Skin epidermis (tissue), 12 donors: ENCODE measurements at regions not wholly inside any gene's neighbourhood (a gene's known extent, or its start where the extent isn't known, plus 50 kb on each side); places are given as distances from the start of the nearest gene placed in this dataset.
A peak's percentile ranks its signal among the peaks of the same experiment; 100 is the strongest.

Experiments
- H3K27ac ChIP-seq, 21 experiments: fragments of 200-600 bp; sonication (generic) in 11 of 21; one replicate each; pipeline ENCODE4 v1.5.0; 2020; ENCODE audit warnings: mild to moderate bottlenecking in 3 of 21, inconsistent platforms in 2 of 21, moderate library complexity in 2 of 21
- H3K4me3 ChIP-seq, 7 experiments: fragments of 200-600 bp; sonication (generic) in 2 of 7; one replicate each; pipeline ENCODE4 v1.5.0; 2020; ENCODE audit warnings: inconsistent platforms in 2 of 7, mild to moderate bottlenecking in 2 of 7, moderate library complexity in 1 of 7

DNA sequence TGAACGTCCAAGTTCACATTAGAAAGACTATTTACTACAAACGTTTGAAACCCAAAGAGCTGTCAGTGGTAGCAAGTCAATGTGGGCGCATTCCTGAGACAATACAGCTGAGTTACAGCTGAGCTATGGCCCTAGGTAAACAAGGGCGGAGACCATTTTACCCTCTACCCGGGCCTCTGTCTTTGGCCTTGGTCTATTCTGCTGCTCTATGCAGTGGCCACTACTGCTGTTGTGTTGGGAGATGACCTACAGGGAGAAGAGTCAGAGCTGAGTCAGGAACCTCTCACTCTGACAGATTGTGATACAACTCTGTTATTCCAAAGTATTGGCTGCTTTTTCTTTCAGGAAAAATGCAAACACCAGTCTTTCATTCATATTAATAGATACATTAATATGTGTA is 700.6 kb downstream of the SEMA5A start:
- H3K4me3 ChIP-seq = no peak overlapping the region
- peak overlapping the region in 3 of 21 experiments; percentile 6 to 64 (median 51) for H3K27ac ChIP-seq

DNA sequence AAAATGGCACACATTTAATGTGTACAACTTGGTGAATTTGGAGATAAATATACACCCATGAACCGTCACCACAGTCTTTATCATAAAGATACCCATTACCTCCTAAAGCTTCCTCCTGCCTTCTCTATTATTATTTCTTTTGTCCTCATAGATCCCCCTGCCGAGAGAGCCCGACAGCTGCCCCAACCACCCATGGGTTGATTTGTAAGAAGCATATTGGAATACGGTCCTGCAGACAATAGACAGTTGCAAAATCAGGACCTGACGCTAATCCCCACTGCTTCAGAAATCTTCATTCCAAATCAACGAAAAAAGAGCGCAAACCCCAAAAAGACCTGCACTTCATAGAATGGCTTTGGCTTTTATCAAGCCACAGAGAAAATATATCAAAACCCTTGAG is 697.5 kb downstream of the SEMA5A start:
- Histone ChIP-seq H3K4me3 (no peak overlapping the region), H3K27ac (no peak overlapping the region)

- Histone ChIP-seq H3K27ac (no peak overlapping the region), H3K4me3 (no peak overlapping the region)
Observed at GRCh38 chr5:8848997-8849594, 696.8 kb downstream of the SEMA5A start.

GRCh38 chr5:8851101-8851500 is 694.8 kb downstream of the SEMA5A start:
- H3K27ac ChIP-seq = no peak overlapping the region

DNA sequence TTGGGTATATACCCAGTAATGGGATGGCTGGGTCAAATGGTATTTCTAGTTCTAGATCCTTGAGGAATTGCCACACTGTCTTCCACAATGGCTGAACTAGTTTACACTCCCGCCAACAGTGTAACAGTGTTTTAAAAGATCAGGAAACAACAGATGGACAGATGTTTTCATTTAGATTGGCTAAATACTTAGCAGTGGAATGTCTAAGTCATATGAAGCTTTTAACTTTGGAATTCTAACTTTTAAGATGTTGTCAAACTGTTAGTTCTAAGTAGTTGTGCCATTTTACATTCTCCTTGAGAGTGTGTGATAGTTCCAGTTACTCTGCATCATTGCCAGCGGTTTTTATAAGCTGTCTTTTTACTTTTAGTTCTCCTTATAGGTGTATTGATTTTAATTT is 688.8 kb downstream of the SEMA5A start:
- Histone ChIP-seq H3K27ac (no peak overlapping the region), H3K4me3 (no peak overlapping the region)

More at GRCh38 chr5:8851101-8851500, 694.8 kb downstream of the SEMA5A start:
- no peak overlapping the region for H3K4me3 ChIP-seq

GRCh38 chr5:8861764-8862163 is 684.1 kb downstream of the SEMA5A start:
- Histone ChIP-seq H3K27ac (no peak overlapping the region), H3K4me3 (no peak overlapping the region)

DNA sequence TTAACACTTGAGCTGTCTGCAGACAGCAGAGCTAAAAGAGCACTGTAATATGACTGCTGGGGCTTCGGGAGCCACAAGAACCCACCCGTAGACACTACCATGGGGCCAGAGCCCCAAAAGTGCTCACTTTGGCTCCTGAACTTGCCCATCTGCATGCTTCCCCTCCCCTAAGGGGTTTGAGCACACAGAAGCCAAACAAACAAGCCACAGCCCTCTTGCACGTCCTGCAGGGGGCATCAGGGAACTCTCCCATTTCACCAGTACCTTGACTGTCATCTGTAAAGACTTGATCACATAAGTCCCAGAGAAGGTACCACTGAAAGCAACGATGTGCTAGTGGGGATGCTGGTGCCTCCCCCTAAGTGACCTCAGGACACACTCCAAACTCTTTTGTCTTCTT is 681.8 kb downstream of the SEMA5A start:
- Histone ChIP-seq H3K4me3 (no peak overlapping the region), H3K27ac (no peak overlapping the region)

GRCh38 chr5:8865266-8865665 is 680.6 kb downstream of the SEMA5A start:
- no peak overlapping the region for H3K27ac ChIP-seq
- H3K4me3 ChIP-seq = no peak overlapping the region

- no peak overlapping the region for H3K4me3 ChIP-seq
- no peak overlapping the region for H3K27ac ChIP-seq
Observed at GRCh38 chr5:8865686-8866374, 680.0 kb downstream of the SEMA5A start.

DNA sequence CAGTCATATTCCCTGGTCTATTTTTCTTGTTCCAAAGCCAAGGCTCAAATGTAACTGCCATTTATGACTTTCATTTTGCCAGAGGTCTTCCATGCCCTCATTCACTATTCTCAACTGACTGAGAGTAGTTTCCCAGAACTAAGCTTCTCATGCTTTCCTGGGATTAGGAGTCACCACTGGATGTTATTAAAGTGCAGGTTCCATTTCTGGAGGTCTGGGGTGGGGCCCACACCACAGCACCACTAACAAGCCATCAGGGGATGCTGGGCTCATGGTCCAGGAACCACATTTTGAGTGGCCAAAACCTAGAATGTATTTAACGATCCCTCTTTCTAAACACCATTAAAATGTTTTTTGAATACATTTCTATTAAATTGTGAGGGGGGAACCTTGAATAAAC is 677.6 kb downstream of the SEMA5A start:
- no peak overlapping the region for H3K4me3 ChIP-seq

GRCh38 chr5:8869932-8870331 is 675.9 kb downstream of the SEMA5A start:
- no peak overlapping the region for H3K27ac ChIP-seq

More for the DNA sequence above, 677.6 kb downstream of the SEMA5A start:
- H3K27ac ChIP-seq = no peak overlapping the region

DNA sequence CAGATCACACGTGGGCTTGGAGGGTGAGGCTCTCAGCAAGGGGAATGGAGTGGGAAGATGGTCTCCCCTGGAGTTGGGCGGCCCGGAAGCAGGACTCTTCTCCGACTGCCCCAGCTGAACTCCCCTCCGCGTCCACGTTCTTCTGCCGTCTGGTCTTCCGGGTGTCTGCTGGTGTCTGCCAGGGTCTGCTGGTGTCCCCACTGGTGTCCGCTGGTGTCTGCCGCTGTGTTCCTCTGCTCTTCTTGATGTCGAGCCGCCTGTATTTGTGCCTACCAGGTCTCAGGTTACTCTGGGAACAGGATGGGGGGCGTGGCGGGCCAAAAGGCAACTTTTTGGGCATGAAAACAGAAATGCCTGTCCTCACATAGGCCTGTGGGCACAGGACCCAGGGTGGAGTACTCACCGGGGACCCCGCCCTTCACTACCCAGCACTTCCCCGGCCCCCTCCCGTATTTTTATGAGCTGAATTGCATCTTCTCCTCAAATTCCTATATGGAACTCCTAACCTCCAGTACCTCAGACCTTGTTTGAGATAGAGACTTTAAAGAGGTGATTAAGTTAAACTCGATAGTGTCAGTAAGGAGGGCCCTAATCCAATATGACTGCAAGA is 675.4 kb downstream of the SEMA5A start:
- Histone ChIP-seq H3K4me3 (no peak overlapping the region), H3K27ac (no peak overlapping the region)

More at GRCh38 chr5:8869932-8870331, 675.9 kb downstream of the SEMA5A start:
- no peak overlapping the region for H3K4me3 ChIP-seq

GRCh38 chr5:8870959-8871355 is 674.9 kb downstream of the SEMA5A start:
- H3K4me3 ChIP-seq = no peak overlapping the region
- no peak overlapping the region for H3K27ac ChIP-seq

DNA sequence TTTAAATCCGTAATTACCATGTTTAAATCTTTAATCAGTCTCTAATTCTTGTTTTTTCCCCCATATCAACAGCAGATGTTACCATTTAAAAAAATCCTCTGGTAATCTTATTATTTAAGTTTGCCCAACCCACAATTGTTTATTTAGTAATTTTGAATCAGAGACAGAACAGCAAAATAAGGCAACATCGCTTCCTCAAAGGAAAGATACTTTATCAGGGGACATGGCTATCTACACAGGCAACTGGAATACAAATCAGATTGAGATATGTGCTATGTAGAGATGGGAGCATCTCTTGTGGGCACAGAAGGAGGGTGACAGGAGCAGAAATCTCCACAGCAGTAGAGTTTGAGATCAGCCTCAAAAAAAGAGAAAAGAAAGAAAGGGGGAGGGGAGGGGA is 674.4 kb downstream of the SEMA5A start:
- no peak overlapping the region for H3K4me3 ChIP-seq

GRCh38 chr5:8875722-8876121 is 670.2 kb downstream of the SEMA5A start:
- no peak overlapping the region for H3K4me3 ChIP-seq
- H3K27ac ChIP-seq = no peak overlapping the region

More for the DNA sequence above, 674.4 kb downstream of the SEMA5A start:
- no peak overlapping the region for H3K27ac ChIP-seq

DNA sequence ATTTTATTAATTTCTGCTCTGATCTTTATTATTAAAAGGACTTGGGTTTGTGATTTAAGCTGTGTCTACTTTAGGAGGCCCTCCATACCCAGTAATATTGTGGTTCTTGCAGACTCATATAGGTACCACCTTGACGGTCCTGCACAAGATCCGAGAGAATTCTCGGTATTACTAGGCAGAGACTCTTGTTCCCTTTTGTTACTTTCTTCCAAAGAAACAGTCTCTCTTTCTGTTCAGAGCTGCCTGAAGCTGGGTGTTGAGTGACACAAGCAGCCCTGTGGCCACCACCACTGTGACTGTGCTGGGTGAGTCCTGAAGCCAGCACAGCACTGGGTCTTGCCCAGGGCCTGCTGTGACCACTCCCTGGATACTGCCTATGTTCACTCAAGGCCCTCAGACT is 666.6 kb downstream of the SEMA5A start:
- Histone ChIP-seq H3K4me3 (no peak overlapping the region), H3K27ac (no peak overlapping the region)

GRCh38 chr5:8884029-8884428 is 661.8 kb downstream of the SEMA5A start:
- H3K4me3 ChIP-seq = no peak overlapping the region

DNA sequence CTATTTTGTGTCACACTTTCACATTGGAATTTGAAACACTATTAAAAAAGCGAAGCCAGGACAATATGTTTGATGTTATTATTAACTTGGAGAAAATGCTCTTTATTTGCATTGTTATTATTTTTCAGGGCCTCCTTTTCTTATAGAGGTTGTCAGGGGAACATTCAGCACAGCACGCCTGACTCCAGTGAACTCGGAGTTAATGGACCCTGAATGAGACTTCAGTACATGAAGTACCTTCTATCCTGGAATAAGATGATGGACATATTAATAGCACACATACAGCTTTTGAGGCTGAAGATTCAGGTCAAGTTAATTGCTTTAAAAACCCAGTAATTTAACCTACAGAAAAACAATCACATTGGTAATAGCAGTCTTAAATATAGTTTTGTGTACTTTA is 652.9 kb downstream of the SEMA5A start:
- H3K4me3 ChIP-seq = no peak overlapping the region
- H3K27ac ChIP-seq = no peak overlapping the region

More at GRCh38 chr5:8884029-8884428, 661.8 kb downstream of the SEMA5A start:
- H3K27ac ChIP-seq = no peak overlapping the region

GRCh38 chr5:8894031-8894430 is 651.8 kb downstream of the SEMA5A start:
- H3K27ac ChIP-seq = no peak overlapping the region
- no peak overlapping the region for H3K4me3 ChIP-seq

- no peak overlapping the region for H3K27ac ChIP-seq
Observed at GRCh38 chr5:8895062-8895461, 650.8 kb downstream of the SEMA5A start.

GRCh38 chr5:8895599-8895998 is 650.3 kb downstream of the SEMA5A start:
- H3K4me3 ChIP-seq = no peak overlapping the region

More at GRCh38 chr5:8895062-8895461, 650.8 kb downstream of the SEMA5A start:
- no peak overlapping the region for H3K4me3 ChIP-seq

More at GRCh38 chr5:8895599-8895998, 650.3 kb downstream of the SEMA5A start:
- H3K27ac ChIP-seq = no peak overlapping the region
